K562 (cell line): ENCODE measurements at regions not wholly inside any gene's neighbourhood (a gene's known extent, or its start where the extent isn't known, plus 50 kb on each side); places are given as distances from the start of the nearest gene placed in this dataset.

Source experiments
- ATAC-seq: fragments of 200-7000 bp; cut with Tn5 transposase; 3 replicates; pipeline ENCODE4 v1.9.1; 2020; ENCODE audit warnings: moderate library complexity
- BruUV-seq: library from RNA; stranded (reverse); fragments of 400-500 nt; replicated peaks from 2 replicates; lab custom pipeline; 2021; lab: Mats Ljungman, UMichigan
- CTCF ChIA-PET: fragments of 300-600 bp; formaldehyde crosslinking; extraction: SDS; loops from one replicate; lab custom pipeline; 2021; ENCODE audit warnings: low intra/inter-chr PET ratio; lab: Yijun Ruan, JAX
- POLR2A ChIA-PET: fragments of 300-600, 350-650 bp; sonication (Branson Sonifier 250); formaldehyde crosslinking; extraction: SDS; loops from one replicate; lab custom pipeline; 2021; ENCODE audit warnings: antibody characterized with exemption, inconsistent platforms; lab: Yijun Ruan, JAX
- DNase-seq, 4 experiments: peaks; one replicate each; pipeline versions ENCODE4 v3.0.0 to v3.0.0-alpha.2; 2011 to 2018; ENCODE audit warnings: low spot score in 3 of 4, mixed read lengths in 3 of 4; ENCODE audit errors: extremely low read depth in 1 of 4
- FAIRE-seq: peaks from 2 replicates; lab custom pipeline; 2011; peaks lifted over from hg19 to GRCh38; lab: Jason Lieb, UNC
- H2AFZ ChIP-seq: 2 replicates; pipeline ENCODE4 v1.6.0; 2011; ENCODE audit warnings: low read depth, low read length, control low read depth, inconsistent platforms
- H3K27ac ChIP-seq: fragments of 200-600 bp; 3 replicates; pipeline ENCODE4 v1.8.0; 2011; ENCODE audit warnings: low read depth, mild to moderate bottlenecking, control low read depth, inconsistent platforms, low read length, moderate library complexity, mixed read lengths; ENCODE audit errors: extremely low read depth
- H3K27me3 ChIP-seq, 2 experiments: fragments of 300-600 bp in 1 of 2; 2 replicates in 1 of 2; 3 replicates in 1 of 2; pipeline versions ENCODE4 v1.6.0 to v1.8.0; 2011; ENCODE audit warnings: inconsistent platforms in 2 of 2, low read length in 2 of 2, mild to moderate bottlenecking in 1 of 2, mixed read lengths in 1 of 2, moderate library complexity in 1 of 2; ENCODE audit not compliant: control insufficient read depth in 2 of 2, insufficient read depth in 2 of 2
- H3K36me3 ChIP-seq: fragments of 300-600 bp; 3 replicates; pipeline ENCODE4 v1.8.0; 2011; ENCODE audit warnings: mild to moderate bottlenecking, low read length, inconsistent platforms; ENCODE audit not compliant: control insufficient read depth, insufficient read depth
- H3K4me1 ChIP-seq, 2 experiments: fragments of 200-600 bp in 1 of 2; replicated peaks in 1 of 2; 2 replicates in 1 of 2; 3 replicates in 1 of 2; pipeline versions ENCODE4 v1.5.1 to v1.8.0; 2011; ENCODE audit warnings: inconsistent platforms in 2 of 2, low read length in 2 of 2, mild to moderate bottlenecking in 1 of 2, mixed read lengths in 1 of 2, moderate library complexity in 1 of 2; ENCODE audit not compliant: control insufficient read depth in 2 of 2, insufficient read depth in 2 of 2
- H3K4me2 ChIP-seq: 2 replicates; pipeline ENCODE4 v1.6.1; 2011; ENCODE audit warnings: low read length, control low read depth, inconsistent platforms, mixed read lengths; ENCODE audit not compliant: insufficient read depth
- H3K4me3 ChIP-seq: fragments of 200-600 bp; sonication (generic), shearing (Covaris generic); 2 replicates; pipeline ENCODE4 v1.5.1; 2016; ENCODE audit warnings: control low read depth, inconsistent platforms
- H3K79me2 ChIP-seq: fragments of 200-600 bp; 3 replicates; pipeline ENCODE4 v1.8.0; 2011; ENCODE audit warnings: low read length, inconsistent platforms; ENCODE audit not compliant: control insufficient read depth, insufficient read depth
- H3K9ac ChIP-seq, 2 experiments: 2 replicates each; pipeline versions ENCODE4 v1.6.0 to v1.6.1; 2011; ENCODE audit warnings: low read depth in 2 of 2, low read length in 2 of 2, control low read depth in 1 of 2, inconsistent platforms in 1 of 2, mild to moderate bottlenecking in 1 of 2, mixed read lengths in 1 of 2; ENCODE audit not compliant: insufficient read depth in 1 of 2
- H3K9me1 ChIP-seq: one replicate; pipeline ENCODE4 v1.6.0; 2011; ENCODE audit warnings: inconsistent platforms, mild to moderate bottlenecking, low read length, moderate library complexity; ENCODE audit not compliant: control insufficient read depth, insufficient read depth
- H3K9me3 ChIP-seq: replicated peaks from 2 replicates; pipeline ENCODE4 v1.5.1; 2011; ENCODE audit warnings: low read depth, low read length, inconsistent platforms; ENCODE audit not compliant: control insufficient read depth, insufficient read depth
- H4K20me1 ChIP-seq: replicated peaks from 2 replicates; pipeline ENCODE4 v1.6.1; 2011; ENCODE audit warnings: low read length, inconsistent platforms, mixed read lengths; ENCODE audit not compliant: control insufficient read depth, insufficient read depth
- BCOR ChIP-seq: fragments of 450-650 bp; IDR thresholded peaks from 2 replicates; pipeline ENCODE4 v1.6.1; 2016
- HMG20A ChIP-seq: fragments of 450-650 bp; formaldehyde crosslinking; conservative IDR thresholded peaks from 2 replicates; pipeline ENCODE4 v1.4.0; 2020; ENCODE audit warnings: mild to moderate bottlenecking, mixed read lengths
- KDM4B ChIP-seq, 2 experiments: fragments of 450-650 bp in 1 of 2; sonication (generic) in 1 of 2; IDR thresholded peaks; 2 replicates each; pipeline ENCODE4 v1.6.1; 2016 to 2017; ENCODE audit warnings: borderline replicate concordance in 2 of 2, antibody characterized with exemption in 1 of 2, low read depth in 1 of 2, mild to moderate bottlenecking in 1 of 2
- MEF2D ChIP-seq: conservative IDR thresholded peaks from 2 replicates; pipeline ENCODE4 v1.6.1; 2016; ENCODE audit warnings: low read depth, missing genetic modification characterization, missing compliant biosample characterization
- SMAD3 ChIP-seq: fragments of 450-650 bp; formaldehyde crosslinking; conservative IDR thresholded peaks from 2 replicates; pipeline ENCODE4 v1.4.0; 2020; ENCODE audit warnings: mild to moderate bottlenecking
- YBX1 ChIP-seq: fragments of 450-650 bp; IDR thresholded peaks from 2 replicates; pipeline ENCODE4 v1.7.1; 2016; ENCODE audit warnings: mild to moderate bottlenecking
- ZBTB7A ChIP-seq: IDR thresholded peaks from 2 replicates; pipeline ENCODE4 v1.6.1; 2011; ENCODE audit warnings: low read depth, mild to moderate bottlenecking, low read length, moderate library complexity, borderline replicate concordance; ENCODE audit not compliant: control insufficient read depth
- ZFPM2 ChIP-seq: fragments of 250-450 bp; sonication (Bioruptor Pico); IDR thresholded peaks from 2 replicates; pipeline ENCODE4 v1.5.1; 2022; ENCODE audit warnings: mild to moderate bottlenecking
- ZNF408 ChIP-seq: fragments of 250-450 bp; sonication (Bioruptor Pico); IDR thresholded peaks from 2 replicates; pipeline ENCODE4 v1.4.0; 2020; ENCODE audit warnings: low read depth, mild to moderate bottlenecking, moderate library complexity
- WGBS: fragments of 100-300 bp; shearing (Covaris generic); methylation state at CpG from one replicate; pipeline ENCODE4 v1.1.6; 2016; ENCODE audit warnings: low coverage, mixed read lengths; ENCODE audit not compliant: insufficient coverage; ENCODE audit errors: missing lambda C conversion rate; 5-methylcytosine and 5-hydroxymethylcytosine counted together
- in situ Hi-C: fragments of 300-500 bp; cut with MboI; formaldehyde crosslinking; loops from 4 replicates; pipeline ENCODE4 v1.15.0; 2018; ENCODE audit warnings: inconsistent platforms, mixed read lengths
- intact Hi-C: fragments of 100-400 bp; cut with micrococcal nuclease; formaldehyde crosslinking; loops from 2 replicates; pipeline ENCODE4 v1.14.2; 2022
- TF ChIP-seq, protein P1 (sequence below), 2 experiments: fragments of 450-650 bp in 1 of 2; sonication (generic) in 1 of 2; formaldehyde crosslinking in 1 of 2; IDR thresholded peaks in 1 of 2; conservative IDR thresholded peaks in 1 of 2; 2 replicates each; pipeline versions ENCODE4 v1.6.1 to v1.8.1; 2016 to 2023; ENCODE audit warnings: mild to moderate bottlenecking in 2 of 2, moderate library complexity in 2 of 2, inconsistent platforms in 1 of 2, missing genetic modification reagents in 1 of 2

DNA sequence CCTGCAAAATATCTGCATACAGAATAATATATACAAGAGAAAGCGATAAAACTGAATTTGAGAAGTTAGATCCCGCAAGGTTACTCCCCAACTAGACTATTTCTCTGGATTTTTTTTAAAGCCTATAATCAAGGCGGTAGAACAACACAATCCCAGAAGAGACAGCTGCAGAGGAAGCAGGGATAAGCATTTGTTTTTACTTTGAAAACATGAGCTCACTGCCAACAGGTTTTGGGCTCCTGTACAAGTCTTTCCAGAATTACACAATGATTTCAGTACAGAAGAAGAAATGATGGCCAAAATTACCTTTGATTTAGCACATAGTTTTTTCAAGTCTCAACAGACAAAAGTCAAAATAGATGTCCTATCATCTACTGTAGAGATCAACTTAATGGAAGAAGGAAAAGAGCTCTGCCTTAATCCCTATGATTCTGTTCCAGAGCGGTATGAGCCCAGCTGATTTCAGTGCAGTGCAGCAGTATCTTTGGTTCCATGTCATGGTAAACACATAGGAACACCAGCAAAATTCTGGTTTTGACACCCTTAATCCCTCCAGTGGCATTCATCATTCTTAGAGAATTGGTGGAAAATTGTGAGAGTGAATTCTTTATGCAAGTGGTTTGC, 304.3 kb downstream of the HDGFL1 start:
- no peak overlapping the region for H3K9ac ChIP-seq
- H4K20me1 ChIP-seq: no peaks in the 10 kb centered on the region
- H3K27me3 ChIP-seq: no peaks in the 10 kb centered on the region
- ChIA-PET CTCF (no interaction called here), POLR2A (no interaction called here)
- H3K36me3 ChIP-seq: no peaks in the 10 kb centered on the region
- DNase-seq (no peak), FAIRE-seq (no peak), ATAC-seq (no peak)
- in situ Hi-C loops: no loop called here
- H3K4me2 ChIP-seq: no peak overlapping the region
- intact Hi-C loops: no loop called here
- H3K27ac ChIP-seq: no peak overlapping the region
- WGBS: 1% methylated on average over 4 of the region's 4 CpGs
- no peaks in the 10 kb centered on the region for H3K9me1 ChIP-seq
- no peaks in the 10 kb centered on the region for H3K79me2 ChIP-seq
- H3K9me3 ChIP-seq: no peaks in the 10 kb centered on the region
- no peak overlapping the region for H3K4me3 ChIP-seq
- TF ChIP-seq MEF2D (no peak), BCOR (no peak), KDM4B (IDR thresholded peaks at IDR 0.05; ENCODE audit: borderline replicate concordance in 2 of 2, low read depth in 1 of 2) (no peak), HMG20A (CRISPR knock-in tag) (no peak), ZFPM2 (no peak), ZNF408 (CRISPR knock-in tag) (no peak), YBX1 (no peak), ZBTB7A (no peak), SMAD3 (CRISPR knock-in tag) (no peak)
- TF ChIP-seq, protein P1, sequence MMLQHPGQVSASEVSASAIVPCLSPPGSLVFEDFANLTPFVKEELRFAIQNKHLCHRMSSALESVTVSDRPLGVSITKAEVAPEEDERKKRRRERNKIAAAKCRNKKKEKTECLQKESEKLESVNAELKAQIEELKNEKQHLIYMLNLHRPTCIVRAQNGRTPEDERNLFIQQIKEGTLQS (IDR thresholded peaks at IDR 0.05): no peak
- TF ChIP-seq, protein P1 (CRISPR knock-in tag; conservative IDR thresholded peaks at IDR 0.05): no peak
- no TSS peak for BruUV-seq
- H2AFZ ChIP-seq: no peak overlapping the region
- no peaks in the 10 kb centered on the region for H3K4me1 ChIP-seq
